Liver (tissue), 7 donors: ENCODE measurements at regions not wholly inside any gene's neighbourhood (a gene's known extent, or its start where the extent isn't known, plus 50 kb on each side); places are given as distances from the start of the nearest gene placed in this dataset.
"Not testable (repeated sequence)": the region's sequence is repeated elsewhere in the genome, so short reads cannot be mapped to it uniquely, and the experiment has no call there.

Experiments
- DNase-seq: peaks from one replicate; pipeline ENCODE4 v3.0.0-alpha.2; 2017; ENCODE audit warnings: low spot score
- H3K27ac ChIP-seq, 2 donors: one replicate each; pipeline ENCODE4 v1.7.0; 2013; ENCODE audit warnings: inconsistent platforms in 2 of 2, low read length in 2 of 2, control low read depth in 1 of 2, low read depth in 1 of 2, mild to moderate bottlenecking in 1 of 2
- H3K27me3 ChIP-seq, 4 donors: one replicate each; pipeline versions ENCODE4 v1.6.1 to v1.7.0; 2013; ENCODE audit warnings: low read length in 3 of 4, inconsistent platforms in 1 of 4, mild to moderate bottlenecking in 1 of 4, moderate library complexity in 1 of 4; ENCODE audit not compliant: control insufficient read depth in 4 of 4, insufficient read depth in 4 of 4
- H3K36me3 ChIP-seq, 4 donors: one replicate each; pipeline versions ENCODE4 v1.6.1 to v1.7.0; 2013; ENCODE audit warnings: low read length in 3 of 4, mild to moderate bottlenecking in 3 of 4, low read depth in 1 of 4, moderate library complexity in 1 of 4; ENCODE audit not compliant: control insufficient read depth in 4 of 4, insufficient read depth in 3 of 4
- H3K4me1 ChIP-seq, 4 donors: one replicate each; pipeline versions ENCODE4 v1.6.1 to v1.7.0; 2013; ENCODE audit warnings: low read length in 3 of 4, mild to moderate bottlenecking in 3 of 4, moderate library complexity in 1 of 4; ENCODE audit not compliant: control insufficient read depth in 4 of 4, insufficient read depth in 4 of 4
- H3K4me3 ChIP-seq, 3 donors: one replicate each; pipeline versions ENCODE4 v1.6.1 to v1.7.0; 2013; ENCODE audit warnings: low read length in 3 of 3, control low read depth in 1 of 3, low read depth in 1 of 3, mild to moderate bottlenecking in 1 of 3
- H3K9ac ChIP-seq, 2 donors: one replicate each; pipeline ENCODE4 v1.7.0; 2013; ENCODE audit warnings: low read length in 2 of 2, mild to moderate bottlenecking in 2 of 2, moderate library complexity in 2 of 2, control low read depth in 1 of 2, low read depth in 1 of 2
- H3K9me3 ChIP-seq, 4 donors: one replicate each; pipeline versions ENCODE4 v1.6.1 to v1.7.0; 2013; ENCODE audit warnings: low read length in 3 of 4; ENCODE audit not compliant: control insufficient read depth in 4 of 4
- ATF3 ChIP-seq: IDR thresholded peaks from 2 replicates; pipeline ENCODE4 v1.6.1; 2016; ENCODE audit warnings: antibody characterized with exemption
- EGR1 ChIP-seq, 2 donors: IDR thresholded peaks; 2 replicates each; pipeline ENCODE4 v1.6.1; 2016 to 2018; ENCODE audit warnings: antibody characterized with exemption in 2 of 2, low read depth in 2 of 2
- FOXA2 ChIP-seq: IDR thresholded peaks from 2 replicates; pipeline ENCODE4 v1.6.1; 2016; ENCODE audit warnings: antibody characterized with exemption
- HNF4A ChIP-seq, 2 donors: conservative IDR thresholded peaks; 2 replicates each; pipeline ENCODE4 v1.6.1; 2016; ENCODE audit warnings: antibody characterized with exemption in 2 of 2, mild to moderate bottlenecking in 2 of 2
- HNF4G ChIP-seq: IDR thresholded peaks from 2 replicates; pipeline ENCODE4 v1.6.1; 2016; ENCODE audit warnings: antibody characterized with exemption
- RAD21 ChIP-seq, 2 donors: IDR thresholded peaks; 2 replicates each; pipeline ENCODE4 v1.6.1; 2016; ENCODE audit warnings: antibody characterized with exemption in 2 of 2, mild to moderate bottlenecking in 2 of 2
- ZBTB33 ChIP-seq: IDR thresholded peaks from 2 replicates; pipeline ENCODE4 v1.6.1; 2016; ENCODE audit warnings: antibody characterized with exemption
- WGBS: extraction: QIAGEN DNeasy Blood & Tissue Kit; methylation state at CpG from one replicate; pipeline ENCODE4 v1.1.7; 2013; 5-methylcytosine and 5-hydroxymethylcytosine counted together
- donor health status: healthy.
- donor health status: healthy.
- donor health status: healthy.
- donor health status: healthy.

GRCh38 chr11:42822188-42822587, 489.6 kb upstream of the API5 start:
- H3K27me3 ChIP-seq, H3K4me3 ChIP-seq, DNase-seq, H3K9me3 ChIP-seq, H3K4me1 ChIP-seq, H3K36me3 ChIP-seq, H3K9ac ChIP-seq, H3K27ac ChIP-seq: not testable (repeated sequence)
- WGBS: 87% methylated on average over 6 of the region's 6 CpGs

GRCh38 chr11:42823546-42823945, 488.2 kb upstream of the API5 start:
- no peak overlapping the region for H3K4me3 ChIP-seq
- H3K27me3 ChIP-seq: peaks cover 0 to 3% (median under 1%) of the 10 kb centered on the region in 4 donors
- WGBS: 41% methylated on average over 1 of the region's 1 CpG
- TF ChIP-seq EGR1 (IDR thresholded peaks at IDR 0.05; ENCODE audit: low read depth in 2 of 2) (no peak), HNF4G (no peak), FOXA2 (no peak), HNF4A (conservative IDR thresholded peaks at IDR 0.05) (no peak), RAD21 (IDR thresholded peaks at IDR 0.05) (no peak), ATF3 (no peak)
- H3K27ac ChIP-seq: no peak overlapping the region
- no peak for DNase-seq
- no peak overlapping the region for H3K9ac ChIP-seq
- H3K9me3 ChIP-seq: no peaks in the 10 kb centered on the region
- H3K36me3 ChIP-seq: no peaks in the 10 kb centered on the region
- no peaks in the 10 kb centered on the region for H3K4me1 ChIP-seq

- H3K27me3 ChIP-seq: peaks cover 0 to 3% (median 0%) of the 10 kb centered on the region in 4 donors
- no peak overlapping the region for H3K4me3 ChIP-seq
- H3K27ac ChIP-seq: no peak overlapping the region
- no peaks in the 10 kb centered on the region for H3K36me3 ChIP-seq
- no peak for TF ChIP-seq ATF3
- TF ChIP-seq ZBTB33: no peak
- H3K9me3 ChIP-seq: no peaks in the 10 kb centered on the region
- no peaks in the 10 kb centered on the region for H3K4me1 ChIP-seq
- H3K9ac ChIP-seq: no peak overlapping the region
- WGBS: 77% methylated on average over 4 of the region's 4 CpGs
- DNase-seq: no peak
These were observed 487.7 kb upstream of the API5 start for GRCh38 chr11:42824067-42824466.

- H3K27ac ChIP-seq: no peak overlapping the region
- H3K4me1 ChIP-seq: no peaks in the 10 kb centered on the region
- no peaks in the 10 kb centered on the region for H3K36me3 ChIP-seq
- 88% methylated on average over 1 of the region's 1 CpG for WGBS
- TF ChIP-seq EGR1 (IDR thresholded peaks at IDR 0.05; ENCODE audit: low read depth in 2 of 2) (no peak), HNF4G (no peak)
- H3K9ac ChIP-seq: no peak overlapping the region
- no peak for DNase-seq
- H3K27me3 ChIP-seq: peaks cover 0 to 3% (median 0%) of the 10 kb centered on the region in 4 donors
- no peak overlapping the region for H3K4me3 ChIP-seq
- H3K9me3 ChIP-seq: no peaks in the 10 kb centered on the region
These were observed 486.2 kb upstream of the API5 start for GRCh38 chr11:42825598-42825997.
